ENCODE measurements at regions not wholly inside any gene's neighbourhood (a gene's known extent, or its start where the extent isn't known, plus 50 kb on each side); places are given as distances from the start of the nearest gene placed in this dataset.
"Not testable (repeated sequence)": the region's sequence is repeated elsewhere in the genome, so short reads cannot be mapped to it uniquely, and the experiment has no call there.

DNA sequence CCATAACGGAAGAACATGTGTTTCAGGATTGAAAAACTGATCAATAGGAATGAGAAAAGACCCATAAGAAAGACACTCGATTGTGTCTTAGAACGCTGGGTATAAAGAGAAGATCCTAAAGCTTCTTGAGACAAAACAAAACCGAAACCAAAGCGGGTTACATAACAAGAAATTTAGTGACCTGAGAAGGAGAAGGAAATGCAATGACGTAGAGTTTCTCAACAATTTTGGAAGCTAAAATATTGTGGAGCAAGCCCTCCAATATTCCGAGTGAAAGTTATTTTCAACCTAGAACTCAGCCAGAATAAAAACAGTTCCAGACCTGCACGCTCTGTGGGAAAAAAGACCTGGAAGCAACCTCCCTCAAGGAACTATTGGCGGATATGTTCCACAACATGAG is 81.9 kb upstream of the FREM1 start:
- no peak overlapping the region for H3K4me3 ChIP-seq (ENCODE audit: insufficient read depth, low read length)

DNA sequence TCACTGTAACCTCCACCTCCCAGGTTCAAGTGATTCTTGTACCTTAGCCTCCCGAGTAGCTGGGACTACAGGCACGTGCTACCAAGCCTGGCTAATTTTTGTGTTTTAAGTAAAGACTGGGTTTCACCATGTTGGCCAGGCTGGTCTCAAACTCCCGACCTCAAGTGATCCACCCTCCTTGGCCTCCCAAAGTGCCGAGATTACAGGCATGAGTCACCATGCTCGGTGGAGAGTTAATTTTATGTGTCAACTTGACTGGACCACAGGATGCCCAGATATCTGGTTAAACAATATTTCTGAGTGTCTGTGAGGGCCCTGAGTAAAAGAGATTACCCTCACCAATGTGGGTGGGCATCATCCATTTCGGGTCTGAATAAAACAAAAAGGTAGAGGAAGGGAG is 80.4 kb upstream of the FREM1 start:
- not testable (repeated sequence) for H3K4me2 ChIP-seq (ENCODE audit: insufficient read depth, low read length); H2AFZ ChIP-seq (ENCODE audit: low read length); H3K4me1 ChIP-seq (ENCODE audit: insufficient read depth, low read length); H4K20me1 ChIP-seq (ENCODE audit: insufficient read depth, low read length); H3K79me2 ChIP-seq (ENCODE audit: insufficient read depth, low read length); H3K27me3 ChIP-seq (ENCODE audit: insufficient read depth, low read length); H3K36me3 ChIP-seq (ENCODE audit: insufficient read depth, low read length); H3K4me3 ChIP-seq (ENCODE audit: insufficient read depth, low read length); H3K27ac ChIP-seq (ENCODE audit: low read depth, low read length); DNase-seq (ENCODE audit: insufficient read length, low spot score, missing footprints); H3K9me3 ChIP-seq (ENCODE audit: low read depth, low read length)

More for the DNA sequence above, 81.9 kb upstream of the FREM1 start:
- no peaks in the 10 kb centered on the region for H3K79me2 ChIP-seq (ENCODE audit: insufficient read depth, low read length)
- no peak for DNase-seq (ENCODE audit: insufficient read length, low spot score, missing footprints)
- H3K27me3 ChIP-seq (ENCODE audit: insufficient read depth, low read length) = no peaks in the 10 kb centered on the region
- no peaks in the 10 kb centered on the region for H3K36me3 ChIP-seq (ENCODE audit: insufficient read depth, low read length)
- H2AFZ ChIP-seq (ENCODE audit: low read length) = peak overlapping the region; percentile 96
- no peaks in the 10 kb centered on the region for H4K20me1 ChIP-seq (ENCODE audit: insufficient read depth, low read length)
- peak overlapping the region; percentile 86 for H3K4me2 ChIP-seq (ENCODE audit: insufficient read depth, low read length)
- peaks cover 3% of the 10 kb centered on the region for H3K4me1 ChIP-seq (ENCODE audit: insufficient read depth, low read length)
- H3K27ac ChIP-seq (ENCODE audit: low read depth, low read length) = no peak overlapping the region
- no peaks in the 10 kb centered on the region for H3K9me3 ChIP-seq (ENCODE audit: low read depth, low read length)
- TF ChIP-seq, protein P1, sequence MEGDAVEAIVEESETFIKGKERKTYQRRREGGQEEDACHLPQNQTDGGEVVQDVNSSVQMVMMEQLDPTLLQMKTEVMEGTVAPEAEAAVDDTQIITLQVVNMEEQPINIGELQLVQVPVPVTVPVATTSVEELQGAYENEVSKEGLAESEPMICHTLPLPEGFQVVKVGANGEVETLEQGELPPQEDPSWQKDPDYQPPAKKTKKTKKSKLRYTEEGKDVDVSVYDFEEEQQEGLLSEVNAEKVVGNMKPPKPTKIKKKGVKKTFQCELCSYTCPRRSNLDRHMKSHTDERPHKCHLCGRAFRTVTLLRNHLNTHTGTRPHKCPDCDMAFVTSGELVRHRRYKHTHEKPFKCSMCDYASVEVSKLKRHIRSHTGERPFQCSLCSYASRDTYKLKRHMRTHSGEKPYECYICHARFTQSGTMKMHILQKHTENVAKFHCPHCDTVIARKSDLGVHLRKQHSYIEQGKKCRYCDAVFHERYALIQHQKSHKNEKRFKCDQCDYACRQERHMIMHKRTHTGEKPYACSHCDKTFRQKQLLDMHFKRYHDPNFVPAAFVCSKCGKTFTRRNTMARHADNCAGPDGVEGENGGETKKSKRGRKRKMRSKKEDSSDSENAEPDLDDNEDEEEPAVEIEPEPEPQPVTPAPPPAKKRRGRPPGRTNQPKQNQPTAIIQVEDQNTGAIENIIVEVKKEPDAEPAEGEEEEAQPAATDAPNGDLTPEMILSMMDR (IDR thresholded peaks at IDR 0.05; ENCODE audit: extremely low read depth, low read depth, low read length) = no peak

DNA sequence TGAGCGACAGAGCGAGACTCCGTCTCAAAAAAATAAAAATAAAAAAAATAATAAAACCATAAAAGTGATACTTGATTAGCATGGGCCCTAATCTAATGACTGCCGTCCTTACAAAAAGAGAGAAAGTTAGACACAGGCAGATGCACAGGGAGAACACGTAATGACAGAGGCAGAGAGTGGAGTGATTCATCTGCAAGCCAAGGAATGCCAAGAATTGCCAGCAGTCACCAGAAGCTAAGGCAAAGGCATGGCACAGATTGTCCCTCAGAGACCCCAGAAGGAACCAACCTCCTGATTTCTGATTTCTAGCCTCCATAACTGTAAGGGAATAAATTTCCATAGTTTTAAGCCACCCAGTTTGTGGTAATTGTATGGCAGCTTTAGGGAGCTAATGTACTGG is 79.6 kb upstream of the FREM1 start:
- no peak for DNase-seq (ENCODE audit: insufficient read length, low spot score, missing footprints)
- Histone ChIP-seq H3K27me3 (ENCODE audit: insufficient read depth, low read length) (no peaks in the 10 kb centered on the region), H3K4me3 (ENCODE audit: insufficient read depth, low read length) (no peak overlapping the region), H3K9me3 (ENCODE audit: low read depth, low read length) (no peaks in the 10 kb centered on the region), H3K4me1 (ENCODE audit: insufficient read depth, low read length) (peaks cover 3% of the 10 kb centered on the region), H3K4me2 (ENCODE audit: insufficient read depth, low read length) (no peak overlapping the region), H3K79me2 (ENCODE audit: insufficient read depth, low read length) (no peaks in the 10 kb centered on the region), H3K36me3 (ENCODE audit: insufficient read depth, low read length) (no peaks in the 10 kb centered on the region), H3K27ac (ENCODE audit: low read depth, low read length) (no peak overlapping the region), H4K20me1 (ENCODE audit: insufficient read depth, low read length) (no peaks in the 10 kb centered on the region), H2AFZ (ENCODE audit: low read length) (no peak overlapping the region)
- TF ChIP-seq, protein P1 (IDR thresholded peaks at IDR 0.05; ENCODE audit: extremely low read depth, low read depth, low read length) = no peak

DNA sequence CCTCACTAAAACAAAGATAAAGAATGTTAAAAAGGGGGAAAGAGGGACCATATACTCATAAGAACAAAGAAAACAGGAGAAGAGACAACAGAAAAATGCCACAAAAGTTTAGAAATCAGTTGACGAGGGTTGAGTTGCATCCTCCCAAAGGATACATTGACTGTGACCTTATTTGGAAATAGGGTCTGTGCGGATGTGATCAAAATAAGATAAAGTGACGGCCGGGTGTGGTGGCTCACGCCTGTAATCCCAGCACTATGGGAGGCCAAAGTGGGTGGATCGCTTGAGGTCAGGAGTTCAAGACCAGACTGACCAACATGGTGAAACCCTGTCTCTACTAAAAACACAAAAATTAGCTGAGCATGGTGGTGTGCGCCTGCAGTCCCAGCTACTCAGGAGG is 79.1 kb upstream of the FREM1 start:
- not testable (repeated sequence) for DNase-seq (ENCODE audit: insufficient read length, low spot score, missing footprints); H3K27ac ChIP-seq (ENCODE audit: low read depth, low read length); H3K79me2 ChIP-seq (ENCODE audit: insufficient read depth, low read length); H3K27me3 ChIP-seq (ENCODE audit: insufficient read depth, low read length); H3K9me3 ChIP-seq (ENCODE audit: low read depth, low read length); H3K4me3 ChIP-seq (ENCODE audit: insufficient read depth, low read length); H4K20me1 ChIP-seq (ENCODE audit: insufficient read depth, low read length); H3K4me2 ChIP-seq (ENCODE audit: insufficient read depth, low read length); H3K36me3 ChIP-seq (ENCODE audit: insufficient read depth, low read length); H3K4me1 ChIP-seq (ENCODE audit: insufficient read depth, low read length); H2AFZ ChIP-seq (ENCODE audit: low read length)

DNA sequence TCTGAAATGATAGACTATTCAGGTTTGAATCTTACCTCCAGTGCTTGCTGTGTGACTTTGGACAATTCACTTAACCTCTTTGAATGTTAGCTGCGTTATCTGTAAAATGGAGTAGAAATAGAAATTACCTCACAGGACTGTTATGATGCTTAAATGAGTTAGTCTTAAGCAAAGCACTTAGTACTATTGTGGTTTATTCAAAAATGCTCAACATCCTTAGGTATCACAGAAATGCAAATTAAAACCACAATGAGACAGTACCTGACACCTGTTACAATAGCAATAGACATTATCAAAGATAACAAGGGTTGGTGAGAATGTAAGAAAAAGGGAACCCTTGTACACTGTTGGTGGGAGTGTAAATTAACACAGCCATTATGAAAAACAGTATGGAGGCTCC is 77.6 kb upstream of the FREM1 start:
- H3K27ac ChIP-seq (ENCODE audit: low read depth, low read length) = no peak overlapping the region
- DNase-seq (ENCODE audit: insufficient read length, low spot score, missing footprints) = no peak
- no peak overlapping the region for H2AFZ ChIP-seq (ENCODE audit: low read length)
- H3K9me3 ChIP-seq (ENCODE audit: low read depth, low read length) = no peaks in the 10 kb centered on the region
- H3K27me3 ChIP-seq (ENCODE audit: insufficient read depth, low read length) = no peaks in the 10 kb centered on the region
- no peaks in the 10 kb centered on the region for H3K79me2 ChIP-seq (ENCODE audit: insufficient read depth, low read length)
- no peak overlapping the region for H3K4me3 ChIP-seq (ENCODE audit: insufficient read depth, low read length)
- TF ChIP-seq, protein P1 (IDR thresholded peaks at IDR 0.05; ENCODE audit: extremely low read depth, low read depth, low read length) = no peak
- no peaks in the 10 kb centered on the region for H4K20me1 ChIP-seq (ENCODE audit: insufficient read depth, low read length)
- H3K4me1 ChIP-seq (ENCODE audit: insufficient read depth, low read length) = peaks cover 1% of the 10 kb centered on the region
- H3K36me3 ChIP-seq (ENCODE audit: insufficient read depth, low read length) = no peaks in the 10 kb centered on the region
- no peak overlapping the region for H3K4me2 ChIP-seq (ENCODE audit: insufficient read depth, low read length)

All from osteoblast (primary cell).